ENCODE measurements at regions not wholly inside any gene's neighbourhood (a gene's known extent, or its start where the extent isn't known, plus 50 kb on each side); places are given as distances from the start of the nearest gene placed in this dataset.
"Not testable (repeated sequence)": the region's sequence is repeated elsewhere in the genome, so short reads cannot be mapped to it uniquely, and the experiment has no call there.

DNA sequence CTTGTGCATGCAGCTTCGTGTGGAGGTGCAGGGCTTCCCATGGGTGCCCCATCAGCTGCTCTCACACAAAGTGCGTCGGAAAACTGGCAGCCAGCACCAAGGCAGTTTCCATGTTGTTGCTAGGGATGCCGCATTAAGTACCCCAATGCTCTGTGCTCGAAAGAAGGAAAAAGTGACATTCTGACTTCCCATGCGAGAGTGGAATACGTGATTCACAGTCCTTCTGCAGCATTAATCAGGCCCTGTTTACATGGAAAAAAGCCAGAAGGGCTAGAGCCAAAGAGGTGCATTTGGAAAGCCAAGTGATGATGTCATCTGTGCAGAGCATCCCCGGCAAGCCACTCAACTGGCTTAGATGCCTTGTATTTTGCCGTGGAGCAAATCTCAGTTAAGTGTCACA is 258.3 kb downstream of the GATA3 start:
- no peak for DNase-seq
- Histone ChIP-seq H3K4me3 (no peak overlapping the region), H3K27ac (no peak overlapping the region), H3K4me1 (no peaks in the 10 kb centered on the region), H3K27me3 (no peaks in the 10 kb centered on the region), H3K9me3 (no peaks in the 10 kb centered on the region), H3K36me3 (no peaks in the 10 kb centered on the region)
- TF ChIP-seq, protein P1, sequence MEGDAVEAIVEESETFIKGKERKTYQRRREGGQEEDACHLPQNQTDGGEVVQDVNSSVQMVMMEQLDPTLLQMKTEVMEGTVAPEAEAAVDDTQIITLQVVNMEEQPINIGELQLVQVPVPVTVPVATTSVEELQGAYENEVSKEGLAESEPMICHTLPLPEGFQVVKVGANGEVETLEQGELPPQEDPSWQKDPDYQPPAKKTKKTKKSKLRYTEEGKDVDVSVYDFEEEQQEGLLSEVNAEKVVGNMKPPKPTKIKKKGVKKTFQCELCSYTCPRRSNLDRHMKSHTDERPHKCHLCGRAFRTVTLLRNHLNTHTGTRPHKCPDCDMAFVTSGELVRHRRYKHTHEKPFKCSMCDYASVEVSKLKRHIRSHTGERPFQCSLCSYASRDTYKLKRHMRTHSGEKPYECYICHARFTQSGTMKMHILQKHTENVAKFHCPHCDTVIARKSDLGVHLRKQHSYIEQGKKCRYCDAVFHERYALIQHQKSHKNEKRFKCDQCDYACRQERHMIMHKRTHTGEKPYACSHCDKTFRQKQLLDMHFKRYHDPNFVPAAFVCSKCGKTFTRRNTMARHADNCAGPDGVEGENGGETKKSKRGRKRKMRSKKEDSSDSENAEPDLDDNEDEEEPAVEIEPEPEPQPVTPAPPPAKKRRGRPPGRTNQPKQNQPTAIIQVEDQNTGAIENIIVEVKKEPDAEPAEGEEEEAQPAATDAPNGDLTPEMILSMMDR (IDR thresholded peaks at IDR 0.05): no peak
- no peak for TF ChIP-seq POLR2A (IDR thresholded peaks at IDR 0.05)

DNA sequence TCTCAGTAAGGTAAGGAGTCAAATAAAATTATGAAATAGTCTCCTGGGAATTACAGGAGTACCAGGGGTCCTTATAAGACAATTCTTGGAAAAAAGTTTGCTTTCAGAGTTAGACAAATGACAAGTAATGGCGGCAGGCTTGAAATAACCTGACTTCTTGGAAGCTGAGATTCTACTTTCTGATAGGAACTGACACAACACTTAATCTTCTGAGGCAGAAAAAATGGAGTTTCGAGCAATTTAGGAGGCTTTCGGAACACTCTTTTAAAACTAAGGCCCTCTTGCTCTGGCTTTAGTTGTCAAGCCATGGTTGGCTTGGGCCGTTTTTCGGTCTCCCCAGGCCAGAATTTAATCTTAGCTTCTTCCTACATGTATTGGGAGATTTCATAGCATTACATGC is 260.0 kb downstream of the GATA3 start:
- no peak for TF ChIP-seq POLR2A (IDR thresholded peaks at IDR 0.05)
- TF ChIP-seq, protein P1 (IDR thresholded peaks at IDR 0.05): no peak
- Histone ChIP-seq H3K4me1 (no peaks in the 10 kb centered on the region), H3K27ac (no peak overlapping the region), H3K4me3 (no peak overlapping the region), H3K36me3 (no peaks in the 10 kb centered on the region), H3K27me3 (no peaks in the 10 kb centered on the region), H3K9me3 (no peaks in the 10 kb centered on the region)
- no peak for DNase-seq

DNA sequence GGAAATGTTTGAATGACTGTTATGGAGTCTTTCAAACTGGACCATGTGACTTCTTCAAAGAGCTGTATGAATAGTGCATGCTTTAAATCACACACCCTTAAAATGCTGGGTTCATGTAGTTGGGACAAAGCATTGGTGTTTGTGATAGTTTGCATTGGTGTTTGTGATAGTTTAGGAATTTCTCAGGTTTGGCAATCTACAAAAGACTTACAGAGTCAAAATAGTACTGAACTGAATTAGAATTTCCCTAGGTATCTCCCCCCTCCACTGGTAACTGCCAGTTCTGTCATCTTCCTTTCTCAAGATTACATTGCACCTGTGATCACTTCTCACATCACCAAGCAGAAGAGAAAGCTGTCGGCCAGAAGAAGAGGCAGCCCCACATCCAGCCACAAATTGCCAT is 261.1 kb downstream of the GATA3 start:
- H3K4me1 ChIP-seq: no peaks in the 10 kb centered on the region
- TF ChIP-seq, protein P1 (IDR thresholded peaks at IDR 0.05): no peak
- TF ChIP-seq POLR2A (IDR thresholded peaks at IDR 0.05): no peak
- H3K36me3 ChIP-seq: no peaks in the 10 kb centered on the region
- H3K4me3 ChIP-seq: no peak overlapping the region
- DNase-seq: no peak
- no peaks in the 10 kb centered on the region for H3K27me3 ChIP-seq
- no peaks in the 10 kb centered on the region for H3K9me3 ChIP-seq
- H3K27ac ChIP-seq: no peak overlapping the region

DNA sequence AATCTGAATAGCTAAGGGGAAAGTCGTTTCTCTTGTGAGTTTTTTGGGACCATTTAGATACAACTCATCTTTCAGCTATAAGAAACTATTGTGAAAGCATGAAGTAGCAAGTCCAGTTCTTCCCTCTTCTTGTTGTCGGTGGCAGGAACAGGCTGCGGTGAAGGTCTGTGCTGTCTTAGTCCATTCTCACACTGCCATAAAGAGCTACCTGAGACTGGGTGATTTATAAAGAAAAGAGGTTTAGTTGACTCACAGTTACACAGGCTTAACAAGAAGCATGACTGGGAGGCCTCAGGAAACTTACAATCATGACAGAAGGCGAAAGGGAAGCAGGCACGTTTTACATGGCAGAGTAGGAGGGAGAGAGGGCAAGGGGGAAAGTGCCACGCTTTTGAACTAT is 261.8 kb downstream of the GATA3 start:
- H3K27ac ChIP-seq: no peak overlapping the region

DNA sequence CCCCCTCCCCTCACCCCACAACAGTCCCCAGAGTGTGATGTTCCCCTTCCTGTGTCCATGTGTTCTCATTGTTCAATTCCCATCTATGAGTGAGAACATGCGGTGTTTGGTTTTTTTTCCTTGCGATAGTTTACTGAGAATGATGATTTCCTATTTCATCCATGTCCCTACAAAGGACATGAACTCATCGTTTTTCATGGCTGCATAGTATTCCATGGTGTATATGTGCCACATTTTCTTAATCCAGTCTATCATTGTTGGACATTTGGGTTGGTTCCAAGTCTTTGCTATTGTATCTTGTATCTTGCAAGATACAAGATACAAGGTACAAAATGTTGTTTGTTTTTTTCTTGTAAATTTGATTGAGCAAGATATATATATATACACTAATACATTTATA is 263.9 kb downstream of the GATA3 start:
- not testable (repeated sequence) for H3K9me3 ChIP-seq, H3K4me1 ChIP-seq, H3K36me3 ChIP-seq, H3K27me3 ChIP-seq, H3K4me3 ChIP-seq, DNase-seq, H3K27ac ChIP-seq

More for the DNA sequence above, 261.8 kb downstream of the GATA3 start:
- no peak for DNase-seq
- no peak overlapping the region for H3K4me3 ChIP-seq
- TF ChIP-seq POLR2A (IDR thresholded peaks at IDR 0.05): no peak
- TF ChIP-seq, protein P1 (IDR thresholded peaks at IDR 0.05): no peak
- no peaks in the 10 kb centered on the region for H3K36me3 ChIP-seq
- H3K9me3 ChIP-seq: no peaks in the 10 kb centered on the region
- no peaks in the 10 kb centered on the region for H3K27me3 ChIP-seq
- H3K4me1 ChIP-seq: no peaks in the 10 kb centered on the region

DNA sequence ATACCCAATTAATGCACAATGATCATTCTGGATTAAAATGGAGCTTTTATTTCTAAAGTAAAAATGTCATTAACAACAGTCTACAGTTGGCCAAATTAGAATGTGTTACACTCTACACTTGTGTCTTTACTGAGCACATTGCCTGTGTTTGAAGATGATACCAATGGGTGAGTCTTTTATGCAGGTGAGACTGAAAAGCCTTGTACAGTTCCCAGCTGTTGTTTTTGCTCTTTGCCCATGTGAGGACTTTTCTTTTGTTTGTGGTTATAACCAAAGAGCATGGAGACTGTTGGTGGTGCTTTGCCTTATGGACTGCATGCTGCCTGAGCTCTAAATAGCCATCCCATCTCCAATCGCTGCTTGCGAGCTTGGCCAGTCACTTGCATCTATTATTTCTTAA is 264.5 kb downstream of the GATA3 start:
- H3K4me3 ChIP-seq: no peak overlapping the region
- H3K4me1 ChIP-seq: no peaks in the 10 kb centered on the region
- no peak for DNase-seq
- H3K36me3 ChIP-seq: no peaks in the 10 kb centered on the region
- no peaks in the 10 kb centered on the region for H3K9me3 ChIP-seq
- no peaks in the 10 kb centered on the region for H3K27me3 ChIP-seq
- H3K27ac ChIP-seq: no peak overlapping the region
- no peak for TF ChIP-seq POLR2A (IDR thresholded peaks at IDR 0.05)
- TF ChIP-seq, protein P1 (IDR thresholded peaks at IDR 0.05): no peak
